ENCODE measurements at regions not wholly inside any gene's neighbourhood (a gene's known extent, or its start where the extent isn't known, plus 50 kb on each side); places are given as distances from the start of the nearest gene placed in this dataset.
"Not testable (repeated sequence)": the region's sequence is repeated elsewhere in the genome, so short reads cannot be mapped to it uniquely, and the experiment has no call there.

- no peaks in the 10 kb centered on the region for H3K4me1 Mint-ChIP-seq (ENCODE audit: low read depth, unreplicated experiment)
- TF ChIP-seq CTCF (IDR thresholded peaks at IDR 0.05; ENCODE audit: partially characterized antibody, unreplicated experiment): no peak
- no peaks in the 10 kb centered on the region for H3K27me3 Mint-ChIP-seq (ENCODE audit: unreplicated experiment)
- no peak for DNase-seq
- H3K4me3 Mint-ChIP-seq (ENCODE audit: unreplicated experiment): no peak overlapping the region
- H3K27ac Mint-ChIP-seq (ENCODE audit: unreplicated experiment): no peak overlapping the region
- no peaks in the 10 kb centered on the region for H3K36me3 Mint-ChIP-seq (ENCODE audit: unreplicated experiment)
- no peaks in the 10 kb centered on the region for H3K9me3 Mint-ChIP-seq (ENCODE audit: unreplicated experiment)
Measured at GRCh38 chr20:12243327-12243726, 325.6 kb downstream of the BTBD3 start.

- Mint-ChIP-seq H3K27me3 (ENCODE audit: unreplicated experiment) (no peaks in the 10 kb centered on the region), H3K4me1 (ENCODE audit: low read depth, unreplicated experiment) (no peaks in the 10 kb centered on the region), H3K4me3 (ENCODE audit: unreplicated experiment) (no peak overlapping the region), H3K36me3 (ENCODE audit: unreplicated experiment) (no peaks in the 10 kb centered on the region), H3K27ac (ENCODE audit: unreplicated experiment) (no peak overlapping the region), H3K9me3 (ENCODE audit: unreplicated experiment) (no peaks in the 10 kb centered on the region)
- DNase-seq: no peak
- no peak for TF ChIP-seq CTCF (IDR thresholded peaks at IDR 0.05; ENCODE audit: partially characterized antibody, unreplicated experiment)
Measured at GRCh38 chr20:12248481-12248880, 330.8 kb downstream of the BTBD3 start.

GRCh38 chr20:12250661-12251060 lies 333.0 kb downstream of the BTBD3 start:
- H3K36me3 Mint-ChIP-seq (ENCODE audit: unreplicated experiment); H3K4me3 Mint-ChIP-seq (ENCODE audit: unreplicated experiment); H3K9me3 Mint-ChIP-seq (ENCODE audit: unreplicated experiment); H3K4me1 Mint-ChIP-seq (ENCODE audit: low read depth, unreplicated experiment); H3K27ac Mint-ChIP-seq (ENCODE audit: unreplicated experiment); DNase-seq; H3K27me3 Mint-ChIP-seq (ENCODE audit: unreplicated experiment): not testable (repeated sequence)

- H3K4me3 Mint-ChIP-seq (ENCODE audit: unreplicated experiment): no peak overlapping the region
- no peak for TF ChIP-seq CTCF (IDR thresholded peaks at IDR 0.05; ENCODE audit: partially characterized antibody, unreplicated experiment)
- no peaks in the 10 kb centered on the region for H3K4me1 Mint-ChIP-seq (ENCODE audit: low read depth, unreplicated experiment)
- no peak overlapping the region for H3K27ac Mint-ChIP-seq (ENCODE audit: unreplicated experiment)
- H3K27me3 Mint-ChIP-seq (ENCODE audit: unreplicated experiment): no peaks in the 10 kb centered on the region
- no peaks in the 10 kb centered on the region for H3K36me3 Mint-ChIP-seq (ENCODE audit: unreplicated experiment)
- no peaks in the 10 kb centered on the region for H3K9me3 Mint-ChIP-seq (ENCODE audit: unreplicated experiment)
- DNase-seq: no peak
Measured at GRCh38 chr20:12252793-12253192, 335.1 kb downstream of the BTBD3 start.

GRCh38 chr20:12255461-12255970 lies 337.8 kb downstream of the BTBD3 start:
- Mint-ChIP-seq H3K9me3 (ENCODE audit: unreplicated experiment) (no peaks in the 10 kb centered on the region), H3K4me3 (ENCODE audit: unreplicated experiment) (no peak overlapping the region), H3K36me3 (ENCODE audit: unreplicated experiment) (no peaks in the 10 kb centered on the region), H3K27ac (ENCODE audit: unreplicated experiment) (no peak overlapping the region), H3K4me1 (ENCODE audit: low read depth, unreplicated experiment) (no peaks in the 10 kb centered on the region), H3K27me3 (ENCODE audit: unreplicated experiment) (no peaks in the 10 kb centered on the region)
- DNase-seq: no peak
- no peak for TF ChIP-seq CTCF (IDR thresholded peaks at IDR 0.05; ENCODE audit: partially characterized antibody, unreplicated experiment)

- no peaks in the 10 kb centered on the region for H3K4me1 Mint-ChIP-seq (ENCODE audit: low read depth, unreplicated experiment)
- H3K27ac Mint-ChIP-seq (ENCODE audit: unreplicated experiment): no peak overlapping the region
- H3K36me3 Mint-ChIP-seq (ENCODE audit: unreplicated experiment): no peaks in the 10 kb centered on the region
- H3K27me3 Mint-ChIP-seq (ENCODE audit: unreplicated experiment): no peaks in the 10 kb centered on the region
- H3K4me3 Mint-ChIP-seq (ENCODE audit: unreplicated experiment): no peak overlapping the region
- DNase-seq: no peak
- TF ChIP-seq CTCF (IDR thresholded peaks at IDR 0.05; ENCODE audit: partially characterized antibody, unreplicated experiment): no peak
- no peaks in the 10 kb centered on the region for H3K9me3 Mint-ChIP-seq (ENCODE audit: unreplicated experiment)
Measured at GRCh38 chr20:12256806-12257205, 339.1 kb downstream of the BTBD3 start.
